ENCODE measurements at regions not wholly inside any gene's neighbourhood (a gene's known extent, or its start where the extent isn't known, plus 50 kb on each side); places are given as distances from the start of the nearest gene placed in this dataset.

DNA sequence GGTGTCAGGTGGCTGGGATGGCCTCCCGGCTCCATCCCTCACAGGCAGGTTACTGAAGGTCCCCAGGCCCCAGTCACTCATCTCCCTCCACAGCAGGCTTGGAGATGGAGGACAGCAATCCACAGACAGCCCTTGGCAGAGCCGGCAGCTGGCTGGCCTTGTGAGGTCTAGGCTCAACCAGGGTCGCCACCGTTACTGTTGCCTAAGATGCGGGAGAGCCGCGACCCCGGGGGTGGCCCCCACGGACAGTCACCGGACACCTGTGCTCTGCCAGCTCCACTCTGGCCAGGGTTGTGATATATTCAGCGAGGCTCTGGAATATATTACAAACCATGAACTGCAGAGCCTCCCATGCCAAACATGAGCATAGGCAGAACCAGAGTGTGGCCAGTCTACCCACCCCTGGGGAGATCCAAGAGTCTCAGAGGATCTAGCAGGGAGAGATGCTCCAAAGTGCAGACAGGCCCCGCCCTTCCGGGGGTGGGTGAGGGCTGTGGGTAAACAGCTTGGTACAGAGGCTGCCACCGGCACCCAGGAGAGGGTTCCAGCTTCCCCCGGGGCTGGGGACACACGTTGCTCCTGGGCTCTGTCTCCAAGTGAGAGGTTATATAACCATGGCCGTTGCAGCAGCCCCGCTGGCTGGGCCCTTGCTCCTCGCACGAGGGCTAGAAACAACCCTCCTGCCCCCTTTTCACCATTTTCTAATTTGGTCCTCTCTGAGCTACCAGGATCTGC, 55.9 kb upstream of the DIO3 start:
- TF ChIP-seq POLR2AphosphoS5 (IDR thresholded peaks at IDR 0.05; ENCODE audit: borderline replicate concordance, low read depth, low read length) = no peak
- TF ChIP-seq FOXP2 (optimal IDR thresholded peaks at IDR 0.05; ENCODE audit: control extremely low read depth, extremely low read length, insufficient read depth) = no peak

Measured in SK-N-MC (cell line).